Adrenal gland (tissue), 9 donors: ENCODE measurements at regions not wholly inside any gene's neighbourhood (a gene's known extent, or its start where the extent isn't known, plus 50 kb on each side); places are given as distances from the start of the nearest gene placed in this dataset.

Source experiments
- DNase-seq, 7 donors: peaks; one replicate each; pipeline ENCODE4 v3.0.0-alpha.2; 2019 to 2020
- H3K27ac ChIP-seq, 5 donors: fragments of 200-600 bp; sonication (generic) in 4 of 5; 1 replicate in 3 of 5; 2 replicates in 2 of 5; pipeline versions ENCODE4 v1.5.1 to v1.8.0; 2016 to 2020; ENCODE audit warnings: mild to moderate bottlenecking in 1 of 5
- H3K27me3 ChIP-seq: fragments of 200-600 bp; 2 replicates; pipeline ENCODE4 v1.8.0; 2021
- H3K36me3 ChIP-seq, 2 donors: fragments of 200-600 bp; replicated peaks in 1 of 2; 1 replicate in 1 of 2; 2 replicates in 1 of 2; pipeline versions ENCODE4 v1.5.1 to v1.8.0; 2018 to 2022
- H3K4me1 ChIP-seq, 2 donors: fragments of 200-600 bp; replicated peaks in 1 of 2; 1 replicate in 1 of 2; 2 replicates in 1 of 2; pipeline versions ENCODE4 v1.5.1 to v1.8.0; 2018 to 2021
- H3K4me3 ChIP-seq, 4 donors: fragments of 200-600 bp; sonication (generic) in 3 of 4; one replicate each; pipeline ENCODE4 v1.5.1; 2016 to 2018
- H3K9me3 ChIP-seq, 3 donors: fragments of 200-600 bp; sonication (generic) in 1 of 3; replicated peaks in 1 of 3; 1 replicate in 2 of 3; 2 replicates in 1 of 3; pipeline versions ENCODE4 v1.5.1 to v1.8.0; 2016 to 2021
- POLR2A ChIP-seq, 2 donors: fragments of 450-650 bp; IDR thresholded peaks; one replicate each; pipeline ENCODE4 v1.6.1; 2017; ENCODE audit warnings: antibody characterized with exemption in 2 of 2, mild to moderate bottlenecking in 2 of 2, moderate library complexity in 1 of 2
- WGBS, 4 donors: extraction: QIAGEN DNeasy Blood & Tissue Kit in 2 of 4; methylation state at CpG; one replicate each; pipeline versions ENCODE4 v1.1.5 to v1.1.7; 2013 to 2017; 5-methylcytosine and 5-hydroxymethylcytosine counted together
- intact Hi-C, 2 donors: fragments of 100-400 bp; cut with DNase I; formaldehyde crosslinking; loops; one replicate each; pipeline versions ENCODE4 v1.14.1 to v1.15.0; 2022 to 2023
- TF ChIP-seq, protein P1 (sequence below), 6 experiments: fragments of 450-650 bp in 4 of 6; fragments of 200-600 bp in 2 of 6; sonication (generic) in 1 of 6; IDR thresholded peaks; 1 replicate in 5 of 6; 2 replicates in 1 of 6; pipeline versions ENCODE4 v1.5.1 to v1.8.0; 2016 to 2021; ENCODE audit warnings: antibody characterized with exemption in 6 of 6, mild to moderate bottlenecking in 2 of 6, moderate library complexity in 1 of 6
- donor health status: healthy with polysubstance abuse.
- donor health status: Bipolar disorder and iron deficiency.
- donor health status: DM: yes; HTN: yes; CAD: no.
- donor health status: DM: no; HTN: no; CAD: no.
- donor health status: DM: no; HTN: no; CAD: no.

DNA sequence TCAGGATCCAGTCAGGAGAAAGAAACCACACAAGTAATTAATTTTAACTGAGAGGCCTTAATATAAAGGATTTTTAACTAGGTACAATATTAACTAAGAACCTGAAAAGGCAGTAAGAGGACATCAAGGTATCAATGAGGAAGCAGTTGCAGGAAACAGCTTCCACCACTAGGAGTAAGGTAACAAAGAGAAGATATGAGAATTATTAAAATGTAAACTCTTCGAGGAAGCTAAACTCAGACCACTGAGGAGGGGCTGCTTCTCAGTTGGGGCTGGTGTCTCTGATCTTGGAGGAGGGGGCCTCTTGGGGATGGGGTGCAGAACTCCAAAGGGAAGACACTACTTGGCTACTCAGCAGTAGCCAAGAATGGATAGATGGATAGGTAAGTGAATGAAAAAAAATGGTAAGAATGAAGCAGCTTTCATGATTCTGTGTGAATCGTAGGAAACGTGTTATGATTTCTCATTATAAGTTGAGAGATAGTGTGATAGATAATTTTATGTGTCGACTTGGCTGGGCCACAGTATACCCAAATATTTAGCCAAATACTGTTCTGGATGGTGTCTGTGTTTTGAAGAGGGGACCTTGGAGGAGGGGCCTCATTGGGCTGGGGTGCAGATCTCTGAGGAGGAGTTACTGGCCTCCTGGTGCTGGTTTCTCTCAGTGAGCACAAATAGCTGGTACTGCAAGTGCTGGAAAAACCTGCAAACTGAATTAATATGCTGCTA, 547.7 kb upstream of the LRRTM1 start:
- no peak overlapping the region for H3K27ac ChIP-seq
- TF ChIP-seq, protein P1, sequence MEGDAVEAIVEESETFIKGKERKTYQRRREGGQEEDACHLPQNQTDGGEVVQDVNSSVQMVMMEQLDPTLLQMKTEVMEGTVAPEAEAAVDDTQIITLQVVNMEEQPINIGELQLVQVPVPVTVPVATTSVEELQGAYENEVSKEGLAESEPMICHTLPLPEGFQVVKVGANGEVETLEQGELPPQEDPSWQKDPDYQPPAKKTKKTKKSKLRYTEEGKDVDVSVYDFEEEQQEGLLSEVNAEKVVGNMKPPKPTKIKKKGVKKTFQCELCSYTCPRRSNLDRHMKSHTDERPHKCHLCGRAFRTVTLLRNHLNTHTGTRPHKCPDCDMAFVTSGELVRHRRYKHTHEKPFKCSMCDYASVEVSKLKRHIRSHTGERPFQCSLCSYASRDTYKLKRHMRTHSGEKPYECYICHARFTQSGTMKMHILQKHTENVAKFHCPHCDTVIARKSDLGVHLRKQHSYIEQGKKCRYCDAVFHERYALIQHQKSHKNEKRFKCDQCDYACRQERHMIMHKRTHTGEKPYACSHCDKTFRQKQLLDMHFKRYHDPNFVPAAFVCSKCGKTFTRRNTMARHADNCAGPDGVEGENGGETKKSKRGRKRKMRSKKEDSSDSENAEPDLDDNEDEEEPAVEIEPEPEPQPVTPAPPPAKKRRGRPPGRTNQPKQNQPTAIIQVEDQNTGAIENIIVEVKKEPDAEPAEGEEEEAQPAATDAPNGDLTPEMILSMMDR (IDR thresholded peaks at IDR 0.05) = no peak
- no peak for TF ChIP-seq POLR2A (IDR thresholded peaks at IDR 0.05)
- intact Hi-C loops = no loop called here
- WGBS, 4 donors = 56 to 76% (median 69%) methylated on average over 4 of the region's 4 CpGs
- no peaks in the 10 kb centered on the region for H3K36me3 ChIP-seq
- DNase-seq = no peak
- no peaks in the 10 kb centered on the region for H3K27me3 ChIP-seq
- H3K9me3 ChIP-seq = no peaks in the 10 kb centered on the region
- no peak overlapping the region for H3K4me3 ChIP-seq
- no peaks in the 10 kb centered on the region for H3K4me1 ChIP-seq

DNA sequence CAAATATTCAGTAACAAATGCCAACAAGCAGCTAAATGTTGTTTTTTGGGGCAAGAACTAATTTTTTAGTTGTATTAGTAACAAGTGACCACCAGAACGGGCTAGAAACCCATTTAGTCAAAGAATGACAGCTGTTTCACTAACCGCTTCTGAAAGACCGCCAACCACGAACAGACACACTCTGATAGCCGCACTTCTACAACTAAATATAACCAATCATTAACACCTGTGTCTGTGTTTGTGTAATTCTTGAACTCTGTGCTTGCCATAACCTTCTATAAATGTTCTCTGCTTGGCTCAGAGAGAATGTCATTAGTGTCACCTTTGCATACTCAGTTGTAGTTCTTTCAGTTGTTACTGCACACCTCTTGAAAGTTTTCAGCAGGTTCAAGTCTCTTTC, 526.3 kb upstream of the LRRTM1 start:
- 81 to 87% (median 84%) methylated on average over 5 of the region's 5 CpGs for WGBS, 4 donors
- Histone ChIP-seq H3K27ac (no peak overlapping the region), H3K9me3 (no peaks in the 10 kb centered on the region), H3K4me1 (no peaks in the 10 kb centered on the region), H3K4me3 (no peak overlapping the region), H3K27me3 (no peaks in the 10 kb centered on the region), H3K36me3 (no peaks in the 10 kb centered on the region)
- intact Hi-C loops = no loop called here
- TF ChIP-seq, protein P1 (IDR thresholded peaks at IDR 0.05) = no peak
- TF ChIP-seq POLR2A (IDR thresholded peaks at IDR 0.05) = no peak
- DNase-seq = no peak

DNA sequence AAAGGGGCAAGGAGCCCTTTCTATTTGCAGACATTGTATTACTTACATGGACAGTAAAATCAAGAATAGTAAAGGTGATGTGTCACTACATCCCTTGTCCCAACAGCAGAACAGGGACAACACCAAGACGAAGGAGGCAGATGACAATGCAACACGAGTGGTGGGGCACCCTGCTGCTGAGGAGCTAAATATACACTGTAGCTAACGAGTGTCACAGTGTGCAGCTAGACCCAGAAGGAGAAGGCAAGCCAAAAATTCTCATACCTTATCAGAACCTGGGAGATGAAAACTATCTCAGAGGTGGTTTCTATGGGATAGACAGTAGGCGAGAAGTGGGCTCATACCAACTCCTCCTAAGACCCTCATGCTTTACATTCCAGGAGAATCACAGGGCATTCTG, 518.4 kb upstream of the LRRTM1 start:
- TF ChIP-seq POLR2A (IDR thresholded peaks at IDR 0.05) = no peak
- TF ChIP-seq, protein P1 (IDR thresholded peaks at IDR 0.05) = no peak
- H3K9me3 ChIP-seq = no peaks in the 10 kb centered on the region
- intact Hi-C loops = no loop called here
- no peak overlapping the region for H3K27ac ChIP-seq
- H3K27me3 ChIP-seq = no peaks in the 10 kb centered on the region
- H3K4me1 ChIP-seq = no peaks in the 10 kb centered on the region
- WGBS, 4 donors = 63 to 73% (median 67%) methylated on average over 4 of the region's 4 CpGs
- no peak overlapping the region for H3K4me3 ChIP-seq
- H3K36me3 ChIP-seq = no peaks in the 10 kb centered on the region
- no peak for DNase-seq

DNA sequence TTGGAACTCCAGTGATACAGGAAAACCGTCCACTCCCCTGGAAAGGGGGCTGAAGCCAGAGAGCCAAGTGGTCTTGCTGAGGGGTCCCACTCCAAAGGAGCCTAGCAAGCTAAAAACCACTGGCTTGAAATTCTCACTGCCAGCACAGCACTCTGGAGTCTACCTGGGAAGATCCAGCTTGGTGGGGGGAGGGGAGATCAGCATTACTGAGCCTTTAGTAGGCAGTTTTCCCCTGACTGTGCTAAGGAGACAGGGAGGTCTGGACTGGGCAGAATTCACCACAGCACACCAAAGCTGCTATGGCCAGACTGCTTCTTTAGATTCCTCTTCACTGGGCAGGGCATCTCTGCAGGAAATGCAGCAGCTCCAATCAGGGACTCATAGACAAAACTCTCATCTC, 510.7 kb upstream of the LRRTM1 start:
- no peaks in the 10 kb centered on the region for H3K27me3 ChIP-seq
- WGBS, 4 donors = 33 to 69% (median 47%) methylated on average over 1 of the region's 1 CpG
- no peak overlapping the region for H3K27ac ChIP-seq
- no peaks in the 10 kb centered on the region for H3K4me1 ChIP-seq
- H3K36me3 ChIP-seq = no peaks in the 10 kb centered on the region
- no peak for DNase-seq
- TF ChIP-seq, protein P1 (IDR thresholded peaks at IDR 0.05) = no peak
- no peak for TF ChIP-seq POLR2A (IDR thresholded peaks at IDR 0.05)
- no peak overlapping the region for H3K4me3 ChIP-seq
- intact Hi-C loops = no loop called here
- H3K9me3 ChIP-seq = no peaks in the 10 kb centered on the region
